Midbrain (tissue), 1 donor: ENCODE measurements at regions not wholly inside any gene's neighbourhood (a gene's known extent, or its start where the extent isn't known, plus 50 kb on each side); places are given as distances from the start of the nearest gene placed in this dataset.

Experiments used
- DNase-seq: peaks from one replicate; lab custom pipeline; 2025; lab: John Stamatoyannopoulos, UW

GRCh38 chr20:52783769-52784168 is 188.4 kb upstream of the TSHZ2 start:
- DNase-seq, result no peak

DNA sequence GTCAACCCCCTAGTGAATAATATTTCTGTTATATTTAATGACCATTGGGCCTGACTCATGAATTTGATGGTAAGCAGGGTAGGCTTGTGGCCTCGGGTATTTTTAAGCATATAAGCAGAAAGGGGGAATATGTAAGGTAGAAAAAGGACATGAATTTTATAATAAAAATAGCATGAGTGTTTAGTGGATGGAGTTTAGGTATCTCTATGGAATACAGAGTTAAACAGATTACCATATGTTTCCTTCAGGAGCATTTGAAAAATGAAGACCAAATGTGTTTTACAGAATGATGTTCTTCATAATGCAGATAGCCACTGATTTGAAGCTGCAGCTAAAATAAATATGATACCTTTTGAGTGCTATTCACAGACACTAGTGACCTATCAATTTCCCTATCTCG is 191.7 kb upstream of the TSHZ2 start:
- DNase-seq, result no peak

DNA sequence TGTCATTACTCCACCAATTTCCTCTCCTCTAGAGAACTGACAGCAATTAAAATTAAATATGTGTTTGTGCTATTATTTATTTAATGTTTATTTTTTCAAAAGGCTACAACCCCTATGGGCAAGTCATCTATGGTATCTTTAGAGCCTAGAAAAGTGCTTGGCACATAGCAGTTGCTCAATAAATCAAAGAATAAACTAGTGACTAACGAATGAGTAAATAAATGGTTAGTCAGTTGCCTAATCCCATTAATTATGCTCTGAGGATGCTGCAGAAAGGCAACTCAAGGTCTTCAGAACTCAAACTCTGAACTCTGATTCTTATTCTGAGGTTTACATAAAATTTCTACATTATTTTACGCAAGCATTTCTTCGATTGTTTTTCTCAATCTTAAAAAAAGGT is 193.0 kb upstream of the TSHZ2 start:
- no peak for DNase-seq

- DNase-seq, result no peak
These were observed 195.0 kb upstream of the TSHZ2 start for GRCh38 chr20:52777171-52777570.

DNA sequence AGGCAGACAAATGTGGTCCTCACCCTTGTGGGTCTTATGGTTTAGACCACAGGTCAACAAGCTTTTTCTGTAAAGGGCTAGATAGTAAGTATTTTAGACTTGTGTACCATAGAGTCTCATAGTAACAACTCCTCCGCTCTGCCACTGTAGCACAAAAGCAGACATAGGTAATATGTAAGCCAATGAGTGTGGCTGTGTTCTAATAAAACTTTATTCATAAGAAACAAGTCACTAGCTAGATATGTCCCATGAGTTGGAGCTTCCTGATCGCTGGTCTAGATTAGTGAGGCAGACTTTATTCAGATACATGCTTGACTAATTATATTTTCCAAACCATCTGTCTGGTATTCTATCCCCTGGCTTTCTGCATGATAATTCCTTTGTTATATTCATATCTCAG is 196.4 kb upstream of the TSHZ2 start:
- DNase-seq, result no peak

GRCh38 chr20:52768694-52769093 is 203.5 kb upstream of the TSHZ2 start:
- no peak for DNase-seq

- DNase-seq, result peak; percentile 1
These were observed 205.3 kb upstream of the TSHZ2 start for GRCh38 chr20:52766645-52767435.

- DNase-seq, result no peak
These were observed 208.8 kb upstream of the TSHZ2 start for GRCh38 chr20:52763321-52763853.

DNA sequence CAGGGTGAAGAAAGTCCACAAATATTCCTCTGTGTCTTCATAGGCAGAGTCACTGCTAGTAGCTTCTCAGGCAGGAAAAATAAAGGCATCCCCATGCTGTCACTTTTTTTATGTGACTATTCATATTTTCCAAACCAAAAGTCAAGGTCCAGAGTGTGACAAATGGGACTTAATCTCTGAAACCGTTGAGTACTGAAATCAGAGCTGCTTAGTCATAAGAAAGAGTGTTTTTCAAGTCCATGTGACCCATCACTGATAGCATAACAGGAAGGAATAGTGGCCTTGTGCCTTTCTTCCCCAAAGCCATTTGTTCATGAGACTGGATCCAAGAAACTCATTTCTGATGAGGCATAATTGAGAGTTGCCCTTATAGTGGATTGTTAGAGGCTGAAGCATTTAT is 210.3 kb upstream of the TSHZ2 start:
- no peak for DNase-seq

DNA sequence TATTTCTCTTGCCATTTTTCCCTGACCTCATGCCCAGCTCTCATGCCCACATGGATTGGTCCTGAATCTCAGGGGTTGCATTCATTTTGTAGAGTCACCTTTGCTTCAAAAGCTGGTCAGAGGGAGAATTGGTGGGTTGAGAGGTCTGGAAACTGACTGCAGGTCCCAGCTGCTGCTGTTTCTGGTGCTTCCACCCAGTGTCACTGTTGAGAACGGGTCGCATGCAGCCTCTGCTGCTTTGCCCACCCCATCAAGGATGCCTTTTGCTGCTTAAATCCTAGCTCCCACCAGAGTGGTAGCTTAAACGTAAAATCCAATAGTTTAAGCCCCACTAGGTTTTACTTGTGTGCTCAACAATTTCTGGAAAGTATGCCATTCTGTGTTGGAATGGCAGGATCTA is 211.4 kb upstream of the TSHZ2 start:
- DNase-seq, result no peak

DNA sequence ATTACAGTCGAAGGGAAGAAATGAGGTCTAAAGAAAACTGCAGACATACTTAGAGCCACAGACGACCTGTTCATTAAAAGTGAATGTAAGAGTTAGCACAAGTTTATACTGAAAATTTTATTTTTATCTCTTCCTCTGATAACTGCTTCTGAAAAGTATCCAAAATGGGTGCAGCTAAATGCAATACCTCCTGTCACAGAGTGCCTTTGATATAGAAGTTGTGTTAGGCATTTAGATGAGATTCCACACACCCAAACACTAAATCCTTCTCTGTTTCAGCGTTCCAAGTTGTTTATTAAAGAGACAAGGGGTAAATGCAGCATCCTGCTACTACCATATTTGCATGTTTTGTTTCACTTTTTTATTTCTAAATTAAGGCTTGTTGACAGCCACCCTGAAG is 214.7 kb upstream of the TSHZ2 start:
- DNase-seq, result no peak

DNA sequence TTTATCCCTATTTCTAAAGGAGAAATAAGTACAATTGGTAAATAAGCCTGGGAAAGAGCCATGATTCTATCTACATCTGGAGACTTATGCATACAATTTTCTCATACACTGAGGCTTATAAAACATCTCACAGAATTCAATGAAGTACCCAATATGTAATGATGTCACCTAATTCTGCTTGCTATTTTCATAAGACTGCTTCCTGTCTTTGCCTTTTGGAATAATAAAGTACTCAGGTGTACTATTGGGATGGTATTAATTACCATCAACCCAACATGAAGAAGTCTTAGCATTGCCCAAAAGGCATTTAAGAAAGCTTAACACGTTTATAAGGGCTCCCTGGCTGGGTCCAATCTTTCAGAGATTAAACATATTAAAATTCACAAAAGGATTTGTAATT is 216.4 kb upstream of the TSHZ2 start:
- no peak for DNase-seq

DNA sequence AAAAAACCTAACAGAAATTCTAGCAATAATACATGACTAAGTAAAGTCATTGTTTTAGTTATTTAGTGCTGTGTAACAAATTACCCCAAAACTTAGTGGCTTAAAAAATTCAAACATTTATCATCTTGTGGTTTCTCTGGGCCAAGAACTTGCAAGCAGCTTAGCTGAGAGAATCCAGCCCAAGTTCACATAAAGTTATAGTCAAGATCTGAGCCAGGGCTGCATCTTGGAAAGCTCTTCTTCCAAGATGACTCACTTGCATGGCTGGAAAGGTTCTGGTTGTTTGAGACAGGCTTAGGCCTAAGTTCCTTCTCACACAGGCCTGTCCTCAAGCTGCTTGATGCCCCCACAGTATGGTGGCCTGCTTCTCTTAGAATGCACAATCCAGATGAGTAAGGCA is 217.8 kb upstream of the TSHZ2 start:
- DNase-seq, result no peak

DNA sequence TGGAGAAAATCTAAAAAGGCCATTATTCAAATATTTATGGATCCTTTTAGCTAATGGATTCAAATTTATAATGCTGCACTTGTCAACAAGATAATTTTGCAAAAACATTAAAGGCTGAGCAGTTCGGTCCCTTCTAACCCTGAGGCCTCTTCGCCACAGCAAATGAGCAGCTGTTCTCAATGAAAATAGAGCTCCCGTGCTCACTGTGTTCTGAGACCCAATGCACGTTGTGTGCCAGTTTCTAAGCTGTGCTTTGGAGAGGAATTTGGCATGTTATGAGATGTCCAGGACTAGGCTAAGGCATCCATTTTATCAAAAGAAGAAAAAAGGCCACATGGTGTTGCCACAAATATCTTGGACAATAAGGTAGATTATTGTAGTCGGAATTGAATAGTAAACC is 220.1 kb upstream of the TSHZ2 start:
- peak; percentile 1 for DNase-seq

DNA sequence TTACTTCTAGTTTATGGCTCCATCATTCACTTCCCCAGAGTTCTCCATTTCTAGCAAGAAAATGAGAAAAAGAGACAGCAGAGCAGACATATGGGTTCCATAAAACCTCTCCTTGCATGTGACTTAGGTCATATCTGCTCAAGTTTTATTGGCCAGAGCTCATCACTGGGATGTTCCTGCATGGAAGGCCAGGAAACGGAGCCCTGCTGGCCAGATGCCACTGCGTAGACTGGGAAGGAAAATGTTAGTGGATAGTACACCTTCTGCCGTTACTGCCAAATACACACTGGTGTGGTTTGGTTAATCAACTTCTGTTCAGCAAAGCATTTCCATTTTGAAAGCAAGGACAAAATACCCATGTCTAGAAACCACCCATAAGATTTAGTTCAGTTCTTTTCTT is 220.6 kb upstream of the TSHZ2 start:
- DNase-seq, result no peak

GRCh38 chr20:52749938-52750337 is 222.2 kb upstream of the TSHZ2 start:
- no peak for DNase-seq

DNA sequence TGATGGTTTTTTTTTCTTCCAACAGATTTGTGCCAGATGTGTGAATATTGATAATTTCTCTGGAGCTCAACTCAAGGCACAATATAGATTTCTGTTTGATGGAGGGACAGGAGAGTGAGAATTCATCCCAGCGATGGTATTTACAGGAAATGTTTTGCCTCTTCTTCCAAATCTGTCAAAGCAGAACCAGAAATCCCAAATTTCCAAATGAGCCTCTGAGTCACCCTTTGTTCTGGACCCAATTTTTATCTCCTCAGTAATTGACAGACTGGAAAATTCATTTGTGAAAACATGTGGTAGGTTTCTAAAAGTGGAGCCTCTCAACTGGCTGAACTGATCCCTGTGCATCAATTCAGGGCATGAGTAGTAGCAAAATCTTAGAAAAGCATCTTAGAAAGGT is 223.2 kb upstream of the TSHZ2 start:
- no peak for DNase-seq

GRCh38 chr20:52748285-52748932 is 223.7 kb upstream of the TSHZ2 start:
- no peak for DNase-seq

DNA sequence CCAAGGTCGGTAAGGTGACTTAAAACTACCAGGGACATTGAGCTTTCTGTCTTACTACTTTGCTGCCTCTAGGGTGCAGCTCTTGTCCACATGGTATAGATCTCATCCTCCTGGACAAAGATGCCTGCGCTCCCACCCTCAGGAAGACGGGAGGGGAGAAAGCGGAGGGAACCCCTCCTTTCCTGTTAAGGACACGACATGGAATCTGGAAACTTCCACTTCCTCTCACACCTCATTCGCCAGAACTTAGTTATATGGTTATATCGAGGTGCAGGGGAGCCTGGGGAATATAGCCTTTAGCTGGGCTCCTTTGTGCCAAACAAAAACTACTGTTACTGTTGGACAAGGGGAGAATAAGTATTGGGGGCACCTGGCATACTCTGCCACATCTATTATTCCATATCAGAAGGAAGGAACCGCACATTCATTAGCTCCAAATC is 224.3 kb upstream of the TSHZ2 start:
- DNase-seq, result no peak

DNA sequence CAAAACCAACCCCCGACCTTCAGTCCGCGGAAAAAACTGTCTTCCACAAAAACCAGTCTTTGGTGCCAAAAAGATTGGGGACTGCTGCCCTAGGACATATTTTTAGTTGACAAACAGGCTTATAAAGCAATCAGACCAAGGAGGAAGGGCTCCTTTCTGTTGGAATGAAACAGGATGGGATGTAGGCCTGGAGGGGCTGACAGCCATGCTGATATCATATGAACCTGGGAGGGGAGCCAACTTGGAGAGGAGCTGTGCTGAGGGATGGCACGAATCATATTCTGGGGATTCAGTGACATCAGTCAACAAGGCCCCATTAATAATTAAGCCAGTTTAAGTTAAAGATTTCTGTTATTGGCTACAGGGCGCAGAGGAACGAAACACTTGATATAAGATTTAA is 225.4 kb upstream of the TSHZ2 start:
- DNase-seq, result no peak

- DNase-seq, result no peak
These were observed 226.0 kb upstream of the TSHZ2 start for GRCh38 chr20:52746190-52746589.

DNA sequence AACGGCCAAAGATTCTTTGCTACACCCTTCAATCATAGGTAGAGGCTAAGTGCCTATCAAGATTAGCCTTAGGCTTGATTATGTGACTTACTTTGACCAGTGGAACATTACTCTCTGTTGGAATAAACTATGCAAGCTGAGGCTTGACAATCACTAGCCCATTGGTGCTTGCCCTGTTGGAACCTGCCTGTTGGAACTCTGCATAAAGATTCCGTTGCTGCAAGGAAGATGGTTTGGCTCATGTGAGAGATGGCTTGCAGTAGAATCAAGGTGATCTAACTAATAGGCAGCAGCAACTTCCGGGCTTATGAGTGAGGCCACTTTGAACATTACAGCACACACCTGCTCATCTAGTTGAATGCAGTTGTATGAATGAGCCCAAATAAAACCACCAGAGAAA is 227.7 kb upstream of the TSHZ2 start:
- DNase-seq, result no peak

GRCh38 chr20:52738081-52738480 is 234.1 kb upstream of the TSHZ2 start:
- no peak for DNase-seq

DNA sequence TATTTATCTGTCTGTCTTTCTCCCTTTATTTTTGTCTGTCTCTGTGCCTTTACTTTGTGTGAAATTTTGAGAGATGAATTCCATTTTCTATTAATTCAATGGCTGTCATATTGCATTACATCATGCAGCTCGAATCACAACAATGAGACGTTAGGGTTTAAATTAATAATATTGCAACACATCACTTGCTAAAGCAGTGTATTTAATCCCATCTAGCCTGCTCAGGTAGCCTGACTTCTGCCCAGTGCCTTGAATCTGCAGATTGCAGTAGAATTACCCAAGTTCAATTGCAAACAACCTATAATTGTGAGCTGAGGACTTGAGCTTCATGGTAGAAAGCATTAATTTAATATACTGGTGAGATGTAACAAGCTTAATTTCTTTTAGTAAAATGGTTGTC is 235.7 kb upstream of the TSHZ2 start:
- DNase-seq, result no peak
